Suprapubic skin (tissue), 4 donors: ENCODE measurements at regions not wholly inside any gene's neighbourhood (a gene's known extent, or its start where the extent isn't known, plus 50 kb on each side); places are given as distances from the start of the nearest gene placed in this dataset.

Experiments used
- CTCF ChIP-seq, 2 donors: fragments of 200-600 bp in 1 of 2; fragments of 450-650 bp in 1 of 2; sonication (generic) in 1 of 2; IDR thresholded peaks; one replicate each; pipeline ENCODE4 v1.5.1; 2016 to 2019; ENCODE audit warnings: antibody characterized with exemption in 2 of 2, mild to moderate bottlenecking in 1 of 2, moderate library complexity in 1 of 2
- POLR2A ChIP-seq, 2 donors: fragments of 450-650 bp; IDR thresholded peaks; one replicate each; pipeline ENCODE4 v1.6.1; 2017; ENCODE audit warnings: antibody characterized with exemption in 2 of 2, mild to moderate bottlenecking in 2 of 2, moderate library complexity in 2 of 2
- POLR2AphosphoS5 ChIP-seq, 3 donors: sonication (generic); formaldehyde crosslinking; IDR thresholded peaks; one replicate each; pipeline ENCODE4 v1.6.1; 2017; ENCODE audit warnings: antibody characterized with exemption in 3 of 3

- TF ChIP-seq CTCF (IDR thresholded peaks at IDR 0.05), result no peak
- no peak for TF ChIP-seq POLR2A (IDR thresholded peaks at IDR 0.05)
- no peak for TF ChIP-seq POLR2AphosphoS5 (IDR thresholded peaks at IDR 0.05)
Observed at GRCh38 chrX:95889279-95889678, 795.4 kb upstream of the DIAPH2 start.
